HepG2 (cell line): ENCODE measurements at regions not wholly inside any gene's neighbourhood (a gene's known extent, or its start where the extent isn't known, plus 50 kb on each side); places are given as distances from the start of the nearest gene placed in this dataset.

ENCODE experiments used
- ATAC-seq: fragments of 200-7000 bp; cut with Tn5 transposase; 3 replicates; pipeline ENCODE4 v1.9.1; 2020; ENCODE audit warnings: mild to moderate bottlenecking, moderate library complexity
- BruUV-seq: library from RNA; stranded (reverse); fragments of 400-500 nt; replicated peaks from 2 replicates; lab custom pipeline; 2021; lab: Mats Ljungman, UMichigan
- CTCF ChIA-PET: fragments of 300-600 bp; formaldehyde crosslinking; extraction: SDS; loops from one replicate; lab custom pipeline; 2021; ENCODE audit warnings: low total read pairs, inconsistent platforms, low intra/inter-chr PET ratio; lab: Yijun Ruan, JAX
- POLR2A ChIA-PET: fragments of 350-600 bp; sonication (Branson Sonifier 250); formaldehyde crosslinking; loops from one replicate; lab custom pipeline; 2020; ENCODE audit warnings: antibody characterized with exemption, inconsistent platforms; lab: Yijun Ruan, JAX
- DNase-seq: peaks from one replicate; pipeline ENCODE4 v3.0.0-alpha.2; 2015; ENCODE audit warnings: low spot score
- FAIRE-seq: peaks from 3 replicates; lab custom pipeline; 2011; peaks lifted over from hg19 to GRCh38; lab: Jason Lieb, UNC
- H2AFZ ChIP-seq: one replicate; pipeline ENCODE4 v1.6.1; 2011; ENCODE audit warnings: low read length, inconsistent platforms
- H3K27ac ChIP-seq: fragments of 300-600 bp; 3 replicates; pipeline ENCODE4 v1.8.0; 2011; ENCODE audit warnings: mixed run types, mild to moderate bottlenecking, mixed read lengths, low read length, inconsistent platforms; ENCODE audit not compliant: insufficient read depth; ENCODE audit errors: extremely low read length
- H3K27me3 ChIP-seq, 2 experiments: fragments of 200-600 bp in 1 of 2; 2 replicates in 1 of 2; 3 replicates in 1 of 2; pipeline versions ENCODE4 v1.6.0 to v1.8.0; 2011; ENCODE audit warnings: low read length in 2 of 2, mild to moderate bottlenecking in 2 of 2, moderate library complexity in 2 of 2, inconsistent platforms in 1 of 2; ENCODE audit not compliant: insufficient read depth in 2 of 2, control insufficient read depth in 1 of 2
- H3K36me3 ChIP-seq, 2 experiments: fragments of 200-600 bp in 1 of 2; replicated peaks in 1 of 2; 2 replicates in 1 of 2; 3 replicates in 1 of 2; pipeline versions ENCODE4 v1.5.1 to v1.8.0; 2011; ENCODE audit warnings: low read length in 2 of 2, inconsistent platforms in 1 of 2; ENCODE audit not compliant: insufficient read depth in 2 of 2, control insufficient read depth in 1 of 2
- H3K4me1 ChIP-seq: 2 replicates; pipeline ENCODE4 v1.5.1; 2012; ENCODE audit warnings: low read length, inconsistent platforms; ENCODE audit not compliant: insufficient read depth
- H3K4me2 ChIP-seq: 2 replicates; pipeline ENCODE4 v1.6.0; 2011; ENCODE audit warnings: low read depth, low read length, inconsistent platforms
- H3K4me3 ChIP-seq, 3 experiments: fragments of 200-600 bp in 1 of 3; sonication (generic), shearing (Covaris generic) in 1 of 3; replicated peaks in 1 of 3; 2 replicates each; pipeline ENCODE4 v1.5.1; 2011 to 2016; ENCODE audit warnings: low read length in 3 of 3, inconsistent platforms in 2 of 3, low read depth in 2 of 3, mild to moderate bottlenecking in 2 of 3, control low read depth in 1 of 3, mixed read lengths in 1 of 3; ENCODE audit not compliant: insufficient read depth in 1 of 3
- H3K79me2 ChIP-seq: one replicate; pipeline ENCODE4 v1.6.1; 2011; ENCODE audit warnings: low read length, inconsistent platforms; ENCODE audit not compliant: insufficient read depth
- H3K9ac ChIP-seq: 2 replicates; pipeline ENCODE4 v1.6.0; 2011; ENCODE audit warnings: mild to moderate bottlenecking, low read depth, low read length, inconsistent platforms; ENCODE audit not compliant: insufficient read depth
- H3K9me3 ChIP-seq: 2 replicates; pipeline ENCODE4 v1.5.1; 2012; ENCODE audit warnings: mild to moderate bottlenecking, low read length
- H4K20me1 ChIP-seq: 2 replicates; pipeline ENCODE4 v1.6.0; 2011; ENCODE audit warnings: inconsistent platforms, mild to moderate bottlenecking, low read length, moderate library complexity; ENCODE audit not compliant: insufficient read depth
- DMAP1 ChIP-seq: IDR thresholded peaks from 2 replicates; pipeline ENCODE4 v1.6.1; 2016
- POLR2AphosphoS5 ChIP-seq: IDR thresholded peaks from 2 replicates; pipeline ENCODE4 v1.6.1; 2012; ENCODE audit warnings: low read depth, low read length
- RBAK ChIP-seq: sonication (generic); formaldehyde crosslinking; IDR thresholded peaks from 2 replicates; pipeline ENCODE4 v1.5.1; 2020; ENCODE audit warnings: mild to moderate bottlenecking, missing genetic modification reagents
- RFX3 ChIP-seq: IDR thresholded peaks from 2 replicates; pipeline ENCODE4 v1.6.1; 2016; ENCODE audit warnings: missing biosample characterization, missing genetic modification reagents
- SIN3B ChIP-seq: fragments of 150-350 bp; IDR thresholded peaks from 2 replicates; pipeline ENCODE4 v1.6.1; 2014; ENCODE audit warnings: low read length
- TP53 ChIP-seq: sonication (generic); formaldehyde crosslinking; conservative IDR thresholded peaks from 2 replicates; pipeline ENCODE4 v1.4.0; 2020; ENCODE audit warnings: missing genetic modification reagents
- YEATS2 ChIP-seq: sonication (generic); formaldehyde crosslinking; IDR thresholded peaks from 2 replicates; pipeline ENCODE4 v1.4.0; 2020; ENCODE audit warnings: missing genetic modification reagents, borderline replicate concordance
- ZBTB4 ChIP-seq: sonication (generic); formaldehyde crosslinking; IDR thresholded peaks from 2 replicates; pipeline ENCODE4 v1.4.0; 2020; ENCODE audit warnings: missing genetic modification reagents, mild to moderate bottlenecking, borderline replicate concordance
- ZFP90 ChIP-seq: sonication (generic); formaldehyde crosslinking; IDR thresholded peaks from 2 replicates; pipeline ENCODE4 v1.8.0; 2022; ENCODE audit warnings: missing genetic modification reagents, mild to moderate bottlenecking, inconsistent platforms, borderline replicate concordance
- ZNF224 ChIP-seq: sonication (generic); formaldehyde crosslinking; IDR thresholded peaks from 2 replicates; pipeline ENCODE4 v1.5.0; 2020; ENCODE audit warnings: mild to moderate bottlenecking, missing genetic modification reagents
- ZNF512 ChIP-seq: sonication (generic); formaldehyde crosslinking; IDR thresholded peaks from 2 replicates; pipeline ENCODE4 v1.4.0; 2020; ENCODE audit warnings: mild to moderate bottlenecking, missing genetic modification reagents
- ZNF883 ChIP-seq: sonication (generic); formaldehyde crosslinking; IDR thresholded peaks from 2 replicates; pipeline ENCODE4 v1.5.1; 2020; ENCODE audit warnings: mild to moderate bottlenecking, missing genetic modification reagents; ENCODE audit errors: not compliant biosample characterization
- in situ Hi-C: cut with HindIII; loops from 2 replicates; pipeline ENCODE4 v1.10.0; 2017; ENCODE audit warnings: low pct_unique_long_range_greater_than_20kb; ENCODE audit not compliant: extremely low pct_ligation_motif_present
- intact Hi-C: fragments of 100-400 bp; cut with micrococcal nuclease; formaldehyde crosslinking; loops from one replicate; pipeline ENCODE4 v1.10.0; 2022; ENCODE audit not compliant: unreplicated experiment
- TF ChIP-seq, protein P1 (sequence below): sonication (generic); formaldehyde crosslinking; IDR thresholded peaks from 2 replicates; pipeline ENCODE4 v1.4.0; 2020; ENCODE audit warnings: low read depth, missing genetic modification reagents

GRCh38 chr4:33711826-33712225, 2532.5 kb downstream of the ARAP2 start:
- intact Hi-C loops = no loop called here
- no peak overlapping the region for H3K27ac ChIP-seq
- no peaks in the 10 kb centered on the region for H3K79me2 ChIP-seq
- BruUV-seq = no TSS peak
- peaks cover 70% of the 10 kb centered on the region for H3K9me3 ChIP-seq
- H2AFZ ChIP-seq = no peak overlapping the region
- H3K4me1 ChIP-seq = no peaks in the 10 kb centered on the region
- H4K20me1 ChIP-seq = no peaks in the 10 kb centered on the region
- no peak overlapping the region for H3K9ac ChIP-seq
- DNase-seq (no peak), FAIRE-seq (no peak), ATAC-seq (no peak)
- TF ChIP-seq ZFP90 (no peak), ZNF512 (CRISPR knock-in tag) (no peak), RFX3 (no peak), ZNF883 (CRISPR knock-in tag) (no peak), TP53 (no peak), SIN3B (no peak), ZNF224 (CRISPR knock-in tag) (no peak), ZBTB4 (CRISPR knock-in tag) (no peak), YEATS2 (CRISPR knock-in tag) (no peak), RBAK (CRISPR knock-in tag) (no peak), DMAP1 (CRISPR knock-in tag) (no peak), POLR2AphosphoS5 (no peak)
- TF ChIP-seq, protein P1, sequence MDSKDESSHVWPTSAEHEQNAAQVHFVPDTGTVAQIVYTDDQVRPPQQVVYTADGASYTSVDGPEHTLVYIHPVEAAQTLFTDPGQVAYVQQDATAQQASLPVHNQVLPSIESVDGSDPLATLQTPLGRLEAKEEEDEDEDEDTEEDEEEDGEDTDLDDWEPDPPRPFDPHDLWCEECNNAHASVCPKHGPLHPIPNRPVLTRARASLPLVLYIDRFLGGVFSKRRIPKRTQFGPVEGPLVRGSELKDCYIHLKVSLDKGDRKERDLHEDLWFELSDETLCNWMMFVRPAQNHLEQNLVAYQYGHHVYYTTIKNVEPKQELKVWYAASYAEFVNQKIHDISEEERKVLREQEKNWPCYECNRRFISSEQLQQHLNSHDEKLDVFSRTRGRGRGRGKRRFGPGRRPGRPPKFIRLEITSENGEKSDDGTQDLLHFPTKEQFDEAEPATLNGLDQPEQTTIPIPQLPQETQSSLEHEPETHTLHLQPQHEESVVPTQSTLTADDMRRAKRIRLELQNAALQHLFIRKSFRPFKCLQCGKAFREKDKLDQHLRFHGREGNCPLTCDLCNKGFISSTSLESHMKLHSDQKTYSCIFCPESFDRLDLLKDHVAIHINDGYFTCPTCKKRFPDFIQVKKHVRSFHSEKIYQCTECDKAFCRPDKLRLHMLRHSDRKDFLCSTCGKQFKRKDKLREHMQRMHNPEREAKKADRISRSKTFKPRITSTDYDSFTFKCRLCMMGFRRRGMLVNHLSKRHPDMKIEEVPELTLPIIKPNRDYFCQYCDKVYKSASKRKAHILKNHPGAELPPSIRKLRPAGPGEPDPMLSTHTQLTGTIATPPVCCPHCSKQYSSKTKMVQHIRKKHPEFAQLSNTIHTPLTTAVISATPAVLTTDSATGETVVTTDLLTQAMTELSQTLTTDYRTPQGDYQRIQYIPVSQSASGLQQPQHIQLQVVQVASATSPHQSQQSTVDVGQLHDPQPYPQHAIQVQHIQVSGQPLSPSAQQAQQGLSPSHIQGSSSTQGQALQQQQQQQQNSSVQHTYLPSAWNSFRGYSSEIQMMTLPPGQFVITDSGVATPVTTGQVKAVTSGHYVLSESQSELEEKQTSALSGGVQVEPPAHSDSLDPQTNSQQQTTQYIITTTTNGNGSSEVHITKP (CRISPR knock-in tag) = no peak
- no peaks in the 10 kb centered on the region for H3K36me3 ChIP-seq
- in situ Hi-C loops = no loop called here
- CTCF ChIA-PET = no interaction called here
- no peak overlapping the region for H3K4me2 ChIP-seq
- no peak overlapping the region for H3K4me3 ChIP-seq
- POLR2A ChIA-PET = no interaction called here
- no peaks in the 10 kb centered on the region for H3K27me3 ChIP-seq
